ENCODE measurements at regions not wholly inside any gene's neighbourhood (a gene's known extent, or its start where the extent isn't known, plus 50 kb on each side); places are given as distances from the start of the nearest gene placed in this dataset.
"Not testable (repeated sequence)": the region's sequence is repeated elsewhere in the genome, so short reads cannot be mapped to it uniquely, and the experiment has no call there.

DNA sequence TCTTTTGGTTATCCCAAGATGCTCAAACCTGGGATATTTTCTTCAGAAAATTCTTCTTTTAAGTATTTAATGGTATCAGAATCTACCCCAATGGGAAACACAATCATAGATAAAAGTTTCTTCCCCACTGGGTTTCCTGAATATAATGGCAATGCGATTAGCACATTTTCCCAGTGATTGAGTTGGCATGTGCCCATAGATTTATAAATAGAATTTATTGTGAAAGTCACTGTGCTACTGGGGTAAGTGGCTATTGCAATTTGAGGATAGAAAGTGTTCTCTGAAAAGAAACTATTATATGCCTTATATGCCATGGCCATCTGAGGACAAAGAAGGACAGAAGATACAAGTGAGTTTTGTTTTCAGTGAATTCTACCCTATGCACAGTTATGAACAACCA, 99.0 kb upstream of the RBMS3 start:
- TF ChIP-seq, protein P1, sequence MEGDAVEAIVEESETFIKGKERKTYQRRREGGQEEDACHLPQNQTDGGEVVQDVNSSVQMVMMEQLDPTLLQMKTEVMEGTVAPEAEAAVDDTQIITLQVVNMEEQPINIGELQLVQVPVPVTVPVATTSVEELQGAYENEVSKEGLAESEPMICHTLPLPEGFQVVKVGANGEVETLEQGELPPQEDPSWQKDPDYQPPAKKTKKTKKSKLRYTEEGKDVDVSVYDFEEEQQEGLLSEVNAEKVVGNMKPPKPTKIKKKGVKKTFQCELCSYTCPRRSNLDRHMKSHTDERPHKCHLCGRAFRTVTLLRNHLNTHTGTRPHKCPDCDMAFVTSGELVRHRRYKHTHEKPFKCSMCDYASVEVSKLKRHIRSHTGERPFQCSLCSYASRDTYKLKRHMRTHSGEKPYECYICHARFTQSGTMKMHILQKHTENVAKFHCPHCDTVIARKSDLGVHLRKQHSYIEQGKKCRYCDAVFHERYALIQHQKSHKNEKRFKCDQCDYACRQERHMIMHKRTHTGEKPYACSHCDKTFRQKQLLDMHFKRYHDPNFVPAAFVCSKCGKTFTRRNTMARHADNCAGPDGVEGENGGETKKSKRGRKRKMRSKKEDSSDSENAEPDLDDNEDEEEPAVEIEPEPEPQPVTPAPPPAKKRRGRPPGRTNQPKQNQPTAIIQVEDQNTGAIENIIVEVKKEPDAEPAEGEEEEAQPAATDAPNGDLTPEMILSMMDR (IDR thresholded peaks at IDR 0.05), result no peak
- no peak for TF ChIP-seq EP300 (IDR thresholded peaks at IDR 0.05)
- no peak for TF ChIP-seq POLR2A (IDR thresholded peaks at IDR 0.05; ENCODE audit: low read depth)
- TF ChIP-seq POLR2AphosphoS5 (IDR thresholded peaks at IDR 0.05), result no peak
- DNase-seq (ENCODE audit: extremely low spot score), result no peak
- H3K27me3 ChIP-seq, result no peaks in the 10 kb centered on the region
- no peak overlapping the region for H3K4me3 ChIP-seq
- no peak overlapping the region for H3K27ac ChIP-seq (replicated peaks in 1 of 4)
- peaks cover 0 to 9% (median 3%) of the 10 kb centered on the region in 4 donors for H3K4me1 ChIP-seq
- intact Hi-C loops (cut with DNase I), result no loop called here
- no peaks in the 10 kb centered on the region for H3K36me3 ChIP-seq
- WGBS, result 81% methylated on average over 1 of the region's 1 CpG
- H3K9me3 ChIP-seq, result no peaks in the 10 kb centered on the region

DNA sequence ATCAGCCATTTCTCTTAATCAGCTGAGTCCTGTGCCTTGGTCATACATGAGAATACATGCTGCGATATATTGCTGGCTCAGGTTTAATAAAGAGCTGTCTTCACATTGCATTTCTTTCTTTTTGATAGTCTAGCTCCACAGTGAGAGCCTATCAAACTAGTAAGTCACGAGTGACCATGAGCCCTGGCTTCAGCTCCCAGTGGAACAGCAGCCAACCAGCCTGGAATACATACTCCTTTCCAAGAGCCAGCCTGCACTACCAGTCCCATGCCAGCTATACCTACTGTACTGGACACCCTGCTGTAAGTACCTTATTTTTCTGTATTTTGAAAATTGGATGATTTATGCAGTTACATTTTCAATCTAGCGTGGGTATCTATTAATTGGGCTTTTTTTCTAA, 98.0 kb upstream of the RBMS3 start:
- H3K36me3 ChIP-seq; H3K27me3 ChIP-seq; H3K4me1 ChIP-seq; H3K9me3 ChIP-seq; H3K4me3 ChIP-seq; intact Hi-C loops (cut with DNase I); H3K27ac ChIP-seq (replicated peaks in 1 of 4); DNase-seq (ENCODE audit: extremely low spot score): not testable (repeated sequence)
- 71% methylated on average over 3 of the region's 3 CpGs for WGBS

DNA sequence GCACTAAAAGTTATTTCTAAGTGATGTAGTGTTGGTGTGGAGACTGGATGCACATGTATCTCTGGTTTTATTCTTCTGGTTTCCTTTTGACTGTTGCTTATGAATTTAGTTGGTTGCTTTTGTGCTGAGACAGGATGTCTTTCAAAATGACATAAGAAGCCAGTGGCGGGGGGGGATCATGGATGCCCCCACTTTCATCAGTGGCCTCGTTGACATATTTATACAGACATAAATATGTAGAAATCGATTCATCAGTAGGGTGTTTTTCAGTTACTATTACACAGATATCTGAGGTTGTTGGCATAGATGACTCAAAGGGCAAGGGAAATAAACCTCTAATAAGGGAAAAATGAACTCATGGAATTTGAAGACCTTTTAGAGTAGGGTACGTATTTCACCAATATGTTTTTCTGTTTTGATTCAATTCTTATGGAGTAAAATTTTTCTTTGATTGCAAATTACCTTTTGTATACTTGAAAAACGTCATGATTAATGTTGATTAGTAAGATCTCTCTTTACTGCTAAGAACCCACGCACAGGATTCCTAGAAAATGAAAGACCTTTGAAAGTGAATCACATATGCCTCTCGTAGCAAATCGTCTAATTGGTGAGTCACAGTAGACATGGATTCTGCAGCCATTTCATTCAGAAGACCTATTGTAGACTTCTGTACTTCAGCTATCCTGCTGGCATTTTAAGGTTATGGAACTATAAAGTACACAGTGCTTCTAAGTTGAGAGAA, 97.4 kb upstream of the RBMS3 start:
- intact Hi-C loops (cut with DNase I), result no loop called here
- Histone ChIP-seq H3K4me3 (no peak overlapping the region), H3K27me3 (no peaks in the 10 kb centered on the region), H3K27ac (replicated peaks in 1 of 4) (no peak overlapping the region), H3K4me1 (peaks cover 0 to 9% (median 2%) of the 10 kb centered on the region in 4 donors), H3K36me3 (no peaks in the 10 kb centered on the region), H3K9me3 (no peaks in the 10 kb centered on the region)
- TF ChIP-seq EP300 (IDR thresholded peaks at IDR 0.05) (no peak), POLR2A (IDR thresholded peaks at IDR 0.05; ENCODE audit: low read depth) (no peak), POLR2AphosphoS5 (IDR thresholded peaks at IDR 0.05) (no peak)
- TF ChIP-seq, protein P1 (IDR thresholded peaks at IDR 0.05), result no peak
- WGBS, result 80% methylated on average over 8 of the region's 8 CpGs
- no peak for DNase-seq (ENCODE audit: extremely low spot score)

DNA sequence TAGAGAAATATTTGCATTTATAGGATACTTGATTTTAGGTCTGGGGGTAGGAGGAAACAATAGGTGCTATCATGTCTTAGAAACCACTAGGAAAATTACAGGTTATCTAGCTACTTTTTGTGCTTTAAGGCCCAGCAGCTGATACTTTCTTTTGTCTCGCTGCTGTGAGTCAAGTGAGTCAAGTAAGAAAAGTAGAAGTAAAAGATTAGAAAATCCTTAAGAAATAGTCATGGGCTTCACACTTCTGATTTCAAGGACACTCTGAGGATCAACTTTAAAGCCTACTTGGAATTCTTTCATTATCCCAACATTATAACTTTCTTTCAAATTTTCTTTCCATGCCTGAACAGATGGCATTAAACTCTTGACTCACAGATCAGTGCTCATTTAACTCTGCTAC, 95.2 kb upstream of the RBMS3 start:
- no peaks in the 10 kb centered on the region for H3K9me3 ChIP-seq
- WGBS, result 97% methylated on average over 1 of the region's 1 CpG
- no peak for TF ChIP-seq POLR2AphosphoS5 (IDR thresholded peaks at IDR 0.05)
- TF ChIP-seq EP300 (IDR thresholded peaks at IDR 0.05), result no peak
- H3K27ac ChIP-seq (replicated peaks in 1 of 4), result no peak overlapping the region
- DNase-seq (ENCODE audit: extremely low spot score), result no peak
- H3K36me3 ChIP-seq, result no peaks in the 10 kb centered on the region
- no peak overlapping the region for H3K4me3 ChIP-seq
- no peaks in the 10 kb centered on the region for H3K27me3 ChIP-seq
- intact Hi-C loops (cut with DNase I), result no loop called here
- H3K4me1 ChIP-seq, result no peaks in the 10 kb centered on the region

DNA sequence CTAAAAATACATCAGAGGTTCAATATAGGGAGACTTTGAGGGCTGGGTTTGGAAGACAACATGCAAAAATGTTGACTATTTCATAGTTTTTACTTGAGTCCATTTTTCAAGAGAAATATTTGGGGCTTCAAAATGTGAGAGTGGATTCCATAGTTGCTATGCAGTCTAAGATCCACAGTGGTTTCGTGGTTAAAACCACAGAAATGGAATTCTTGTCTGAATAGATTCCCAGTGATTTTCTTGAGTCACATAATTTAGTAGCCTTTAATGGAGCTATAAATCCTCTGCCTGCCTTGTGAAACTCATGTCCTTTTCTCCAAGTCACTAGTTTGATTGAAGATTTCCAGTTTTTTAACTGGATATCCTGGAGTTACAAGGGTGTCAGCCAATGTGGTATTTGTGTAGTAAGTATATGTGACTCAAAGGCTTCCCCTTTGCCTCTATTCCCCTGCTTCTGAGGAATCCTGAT, 94.7 kb upstream of the RBMS3 start:
- Histone ChIP-seq H3K4me3 (no peak overlapping the region), H3K9me3 (no peaks in the 10 kb centered on the region), H3K27ac (replicated peaks in 1 of 4) (no peak overlapping the region), H3K36me3 (no peaks in the 10 kb centered on the region), H3K27me3 (no peaks in the 10 kb centered on the region), H3K4me1 (no peaks in the 10 kb centered on the region)
- TF ChIP-seq EP300 (IDR thresholded peaks at IDR 0.05), result no peak
- TF ChIP-seq, protein P1 (IDR thresholded peaks at IDR 0.05), result no peak
- no peak for TF ChIP-seq POLR2AphosphoS5 (IDR thresholded peaks at IDR 0.05)
- no peak for TF ChIP-seq POLR2A (IDR thresholded peaks at IDR 0.05; ENCODE audit: low read depth)
- 79% methylated on average over 1 of the region's 1 CpG for WGBS
- DNase-seq (ENCODE audit: extremely low spot score), result no peak
- intact Hi-C loops (cut with DNase I), result no loop called here

Measured in esophagus muscularis mucosa (tissue), 4 donors.